GM12874 (cell line): ENCODE measurements at regions not wholly inside any gene's neighbourhood (a gene's known extent, or its start where the extent isn't known, plus 50 kb on each side); places are given as distances from the start of the nearest gene placed in this dataset.

ENCODE experiments used
- CTCF ChIP-seq: IDR thresholded peaks from 2 replicates; pipeline ENCODE4 v1.5.1; 2011; ENCODE audit warnings: low read depth, mild to moderate bottlenecking, control low read depth, low read length, moderate library complexity; ENCODE audit not compliant: insufficient read depth

GRCh38 chr13:22726726-22727125, 454.1 kb upstream of the SGCG start:
- TF ChIP-seq CTCF, result no peak

- no peak for TF ChIP-seq CTCF
Observed at GRCh38 chr13:22735011-22735995, 445.5 kb upstream of the SGCG start.

- no peak for TF ChIP-seq CTCF
Observed at GRCh38 chr13:22736084-22736767, 444.6 kb upstream of the SGCG start.

- TF ChIP-seq CTCF, result no peak
Observed at GRCh38 chr13:22736768-22737092, 444.0 kb upstream of the SGCG start.

- TF ChIP-seq CTCF, result no peak
Observed at GRCh38 chr13:22738357-22738756, 442.4 kb upstream of the SGCG start.

- TF ChIP-seq CTCF, result no peak
Observed at GRCh38 chr13:22740264-22740663, 440.5 kb upstream of the SGCG start.

- no peak for TF ChIP-seq CTCF
Observed at GRCh38 chr13:22744688-22745452, 435.9 kb upstream of the SGCG start.
